ENCODE measurements at regions not wholly inside any gene's neighbourhood (a gene's known extent, or its start where the extent isn't known, plus 50 kb on each side); places are given as distances from the start of the nearest gene placed in this dataset.

GRCh38 chr4:14434483-14434882 lies 567.8 kb upstream of the CPEB2 start:
- DNase-seq (ENCODE audit: low spot score): no peak

- DNase-seq (ENCODE audit: low spot score): no peak
Observed at GRCh38 chr4:14434916-14435315, 567.4 kb upstream of the CPEB2 start.

- DNase-seq (ENCODE audit: low spot score): no peak
Observed at GRCh38 chr4:14441561-14441960, 560.7 kb upstream of the CPEB2 start.

GRCh38 chr4:14445882-14446281 lies 556.4 kb upstream of the CPEB2 start:
- no peak for DNase-seq (ENCODE audit: low spot score)

GRCh38 chr4:14446311-14446710 lies 556.0 kb upstream of the CPEB2 start:
- DNase-seq (ENCODE audit: low spot score): no peak

GRCh38 chr4:14446904-14447303 lies 555.4 kb upstream of the CPEB2 start:
- no peak for DNase-seq (ENCODE audit: low spot score)

- DNase-seq (ENCODE audit: low spot score): no peak
Observed at GRCh38 chr4:14449308-14449707, 553.0 kb upstream of the CPEB2 start.

- DNase-seq (ENCODE audit: low spot score): no peak
Observed at GRCh38 chr4:14452001-14452400, 550.3 kb upstream of the CPEB2 start.

- no peak for DNase-seq (ENCODE audit: low spot score)
Observed at GRCh38 chr4:14452764-14453163, 549.5 kb upstream of the CPEB2 start.

- no peak for DNase-seq (ENCODE audit: low spot score)
Observed at GRCh38 chr4:14458463-14458862, 543.8 kb upstream of the CPEB2 start.

GRCh38 chr4:14465057-14465456 lies 537.2 kb upstream of the CPEB2 start:
- no peak for DNase-seq (ENCODE audit: low spot score)

- DNase-seq (ENCODE audit: low spot score): no peak
Observed at GRCh38 chr4:14465507-14465906, 536.8 kb upstream of the CPEB2 start.

GRCh38 chr4:14478504-14478903 lies 523.8 kb upstream of the CPEB2 start:
- no peak for DNase-seq (ENCODE audit: low spot score)

- no peak for DNase-seq (ENCODE audit: low spot score)
Observed at GRCh38 chr4:14496408-14496807, 505.9 kb upstream of the CPEB2 start.

GRCh38 chr4:14496969-14497368 lies 505.3 kb upstream of the CPEB2 start:
- DNase-seq (ENCODE audit: low spot score): no peak

GRCh38 chr4:14504162-14504561 lies 498.1 kb upstream of the CPEB2 start:
- DNase-seq (ENCODE audit: low spot score): no peak

- no peak for DNase-seq (ENCODE audit: low spot score)
Observed at GRCh38 chr4:14513471-14513870, 488.8 kb upstream of the CPEB2 start.

GRCh38 chr4:14515556-14515955 lies 486.7 kb upstream of the CPEB2 start:
- DNase-seq (ENCODE audit: low spot score): no peak

GRCh38 chr4:14518136-14518535 lies 484.1 kb upstream of the CPEB2 start:
- DNase-seq (ENCODE audit: low spot score): no peak

- no peak for DNase-seq (ENCODE audit: low spot score)
Observed at GRCh38 chr4:14520171-14520570, 482.1 kb upstream of the CPEB2 start.

- DNase-seq (ENCODE audit: low spot score): no peak
Observed at GRCh38 chr4:14524276-14524675, 478.0 kb upstream of the CPEB2 start.

- DNase-seq (ENCODE audit: low spot score): no peak
Observed at GRCh38 chr4:14528918-14529317, 473.4 kb upstream of the CPEB2 start.

- DNase-seq (ENCODE audit: low spot score): no peak
Observed at GRCh38 chr4:14529653-14530052, 472.6 kb upstream of the CPEB2 start.

GRCh38 chr4:14532436-14532835 lies 469.8 kb upstream of the CPEB2 start:
- no peak for DNase-seq (ENCODE audit: low spot score)

- no peak for DNase-seq (ENCODE audit: low spot score)
Observed at GRCh38 chr4:14539246-14539645, 463.0 kb upstream of the CPEB2 start.
